ENCODE measurements at regions not wholly inside any gene's neighbourhood (a gene's known extent, or its start where the extent isn't known, plus 50 kb on each side); places are given as distances from the start of the nearest gene placed in this dataset.

DNA sequence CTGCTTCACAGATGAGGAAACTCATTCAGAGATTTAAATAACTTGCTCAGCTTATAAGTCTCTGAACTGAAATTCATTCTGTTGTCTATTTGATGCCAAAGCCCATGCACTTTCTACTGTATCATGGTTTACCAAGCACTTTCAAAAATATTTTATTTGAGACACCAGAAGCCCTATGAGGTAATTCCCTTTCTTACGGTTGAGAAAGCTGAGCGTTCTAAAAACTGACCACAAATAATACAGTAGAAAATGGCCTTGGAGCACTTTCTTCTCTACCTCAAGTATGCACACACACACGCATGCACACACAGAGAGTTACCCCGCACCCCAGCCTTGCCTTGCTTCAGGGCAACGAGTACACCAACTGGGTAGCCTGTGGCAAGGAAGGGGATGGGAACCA is 228.5 kb downstream of the RFC3 start:
- no peak for DNase-seq

DNA sequence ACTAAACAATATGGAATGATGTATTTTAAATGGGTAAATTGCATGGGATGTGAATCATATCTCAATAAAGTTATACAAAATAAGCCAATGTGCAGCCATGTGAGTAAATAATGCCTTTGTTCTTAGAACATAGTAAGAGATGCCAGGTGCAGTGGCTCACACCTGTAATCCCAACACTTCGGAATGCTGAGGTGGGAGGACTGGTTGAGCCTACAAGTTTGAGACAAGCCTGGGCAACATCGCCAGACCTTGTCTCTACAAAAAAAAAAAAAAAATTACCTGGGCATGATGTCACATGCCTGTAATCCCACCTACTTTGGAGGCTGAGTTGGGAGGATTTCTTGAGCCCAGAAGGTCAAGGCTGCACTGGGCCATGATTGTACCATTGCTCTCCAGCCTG is 230.7 kb downstream of the RFC3 start:
- DNase-seq = no peak

DNA sequence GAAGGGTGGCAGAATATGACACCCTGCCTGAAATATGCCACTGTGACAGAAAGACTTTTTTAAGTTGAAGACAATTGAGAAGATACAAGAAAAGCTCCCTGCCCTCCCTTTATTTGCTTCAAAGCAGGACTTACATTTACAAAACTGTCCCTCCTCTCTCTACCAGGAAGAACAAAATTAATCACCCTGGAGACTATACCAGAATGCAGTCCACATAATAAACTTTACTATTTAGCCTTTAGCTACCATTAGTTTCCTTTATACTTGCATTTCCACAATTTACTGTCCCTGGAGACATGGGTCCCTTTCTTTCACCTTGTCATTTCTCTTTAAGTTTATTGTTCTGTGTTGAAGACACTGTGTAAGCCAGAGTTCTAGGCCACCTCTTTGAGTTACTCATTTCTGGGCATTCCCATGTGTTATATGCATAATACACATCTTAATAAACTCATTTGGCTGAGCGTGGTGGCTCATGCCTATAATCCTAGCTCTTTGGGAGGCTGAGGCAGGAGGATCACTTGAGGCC is 238.8 kb downstream of the RFC3 start:
- no peak for DNase-seq

DNA sequence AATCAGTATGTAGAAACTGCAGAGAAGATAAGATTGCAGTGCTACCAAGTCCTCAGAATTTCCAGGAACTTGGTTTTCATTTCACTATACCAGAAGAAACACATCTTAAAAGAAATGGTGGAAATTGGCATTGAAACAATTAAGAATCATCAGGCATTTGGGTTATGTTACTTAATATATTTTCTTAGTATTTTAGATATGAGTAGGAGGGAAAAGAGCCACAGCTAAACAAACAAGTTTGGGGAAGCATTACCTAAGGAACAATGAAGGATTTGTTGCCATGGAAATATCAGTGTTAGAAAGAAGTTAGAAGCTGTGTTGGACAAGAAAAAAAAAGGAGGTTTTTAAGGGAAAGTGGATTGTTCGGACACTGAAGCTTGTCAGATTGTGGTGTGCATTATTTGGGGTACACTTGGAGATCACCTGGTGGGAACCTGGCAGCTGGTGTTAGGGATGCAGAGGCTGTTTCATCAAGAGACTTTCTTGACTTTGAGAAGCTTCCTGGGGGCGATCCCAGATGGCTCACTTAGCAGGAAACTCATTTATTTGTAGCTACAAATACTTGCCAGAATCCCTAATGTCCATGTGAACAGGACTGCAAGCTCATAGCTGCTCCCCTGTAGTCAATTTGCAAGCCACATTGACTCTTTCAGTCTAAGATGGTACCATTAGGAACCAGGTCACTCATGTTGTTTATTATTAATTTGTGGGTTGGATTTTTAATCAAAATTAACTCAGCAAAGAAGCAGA is 246.7 kb downstream of the RFC3 start:
- DNase-seq = no peak

DNA sequence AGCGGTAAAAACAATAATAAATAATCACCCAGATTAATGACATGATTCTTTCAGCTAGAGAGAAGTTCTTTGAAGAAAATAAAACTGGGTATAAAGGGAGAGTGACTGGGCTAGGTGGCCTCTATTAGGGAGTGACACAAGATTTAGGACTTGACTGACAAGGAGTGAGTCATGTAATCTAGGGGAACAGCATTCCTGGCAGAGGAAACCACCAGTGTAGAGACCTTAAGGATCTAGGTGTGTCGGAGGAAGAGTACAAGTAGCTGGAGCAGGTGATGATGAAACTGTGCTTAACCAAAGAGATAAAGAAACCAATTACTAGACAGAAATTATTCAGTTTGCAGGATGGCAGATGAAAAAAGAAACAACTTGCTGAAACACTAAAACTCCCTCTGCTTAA is 248.0 kb downstream of the RFC3 start:
- DNase-seq = no peak

DNA sequence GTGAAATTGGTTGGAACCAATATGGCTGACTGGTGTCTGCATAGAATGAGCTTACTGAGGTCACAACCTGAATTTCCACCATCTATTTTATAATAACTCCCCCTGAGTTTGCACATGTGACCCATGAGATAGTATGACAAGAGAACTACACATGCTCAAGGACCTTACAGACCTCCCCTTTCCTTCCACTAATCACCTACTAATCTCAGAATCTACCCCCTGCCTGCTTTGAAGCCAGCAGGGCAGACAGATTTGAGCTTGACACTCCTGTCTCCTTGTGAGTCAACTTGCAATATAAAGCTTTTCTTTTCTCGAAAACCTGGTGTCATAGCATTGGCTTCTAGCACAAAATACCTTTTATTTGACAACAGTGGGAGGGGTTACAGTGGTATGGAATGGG is 248.4 kb downstream of the RFC3 start:
- no peak for DNase-seq

DNA sequence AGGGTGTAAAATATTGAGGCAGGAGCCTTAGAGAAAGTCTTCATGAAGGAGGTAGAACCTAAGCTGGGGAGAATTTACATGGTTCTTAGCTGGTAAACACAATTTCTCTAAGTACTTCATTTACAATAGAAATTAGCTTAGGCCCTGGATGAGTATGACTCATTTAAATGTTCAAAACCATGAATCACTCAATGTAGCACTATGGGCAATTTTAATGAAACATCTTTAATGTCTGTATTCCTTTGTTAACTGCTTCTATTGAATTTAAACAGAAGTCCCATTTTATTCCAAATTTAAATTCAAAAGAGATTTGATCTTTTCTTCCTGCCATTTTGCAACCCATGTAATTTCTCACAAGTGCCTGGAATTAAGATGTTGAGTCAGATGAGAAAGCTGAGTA is 252.1 kb downstream of the RFC3 start:
- no peak for DNase-seq

DNA sequence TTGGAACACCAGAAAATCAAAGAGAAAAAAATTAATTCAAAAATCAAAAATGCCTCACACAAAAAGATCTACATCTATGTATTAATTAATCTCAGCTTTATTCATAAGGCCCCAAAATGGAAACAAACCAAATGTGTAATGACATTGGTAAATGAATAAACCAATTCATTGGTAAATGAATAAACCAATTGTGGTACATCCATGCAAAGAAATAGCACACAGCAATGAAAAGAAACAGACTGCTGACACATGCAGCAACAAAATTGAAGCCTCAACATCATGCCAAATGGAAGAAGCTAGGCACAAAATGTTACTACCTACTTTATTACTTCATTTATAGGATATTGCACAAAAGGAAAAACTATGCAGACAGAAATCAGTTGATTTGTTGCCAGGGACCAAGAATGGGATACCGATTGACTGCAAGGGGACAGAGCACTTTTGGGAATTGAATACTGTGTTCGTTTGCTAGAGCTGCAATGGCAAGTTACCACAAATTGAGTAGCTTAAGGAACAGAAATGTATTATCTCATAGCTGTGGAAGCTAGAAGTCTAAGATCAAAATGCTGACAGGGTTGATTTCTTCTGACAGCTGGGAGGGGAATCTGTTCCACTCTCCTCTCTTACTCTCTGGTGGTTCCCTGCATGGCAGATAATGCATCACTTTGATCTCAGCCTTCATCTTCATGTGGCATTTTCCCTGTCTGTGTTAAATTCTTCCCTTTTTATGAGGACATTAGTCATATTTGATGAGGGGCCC is 252.8 kb downstream of the RFC3 start:
- DNase-seq = no peak

DNA sequence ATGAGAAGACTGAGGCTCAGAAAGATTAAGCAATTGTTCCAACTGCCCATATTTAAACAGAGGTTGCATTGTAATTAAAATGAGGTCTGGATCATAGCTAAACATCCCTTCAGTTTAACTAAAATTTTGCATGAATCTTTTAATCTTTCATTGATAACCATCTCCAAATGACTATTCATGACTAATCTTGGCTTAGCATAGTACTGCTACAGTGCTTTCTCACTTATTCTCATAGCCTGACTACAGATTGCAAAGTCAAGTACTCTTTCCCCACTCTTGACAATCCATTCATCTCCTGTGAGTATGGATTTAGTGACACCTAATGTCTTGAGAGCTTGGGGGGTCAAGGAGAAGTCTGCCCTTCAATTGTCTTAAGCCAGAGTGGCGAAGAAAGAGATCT is 258.4 kb downstream of the RFC3 start:
- no peak for DNase-seq

DNA sequence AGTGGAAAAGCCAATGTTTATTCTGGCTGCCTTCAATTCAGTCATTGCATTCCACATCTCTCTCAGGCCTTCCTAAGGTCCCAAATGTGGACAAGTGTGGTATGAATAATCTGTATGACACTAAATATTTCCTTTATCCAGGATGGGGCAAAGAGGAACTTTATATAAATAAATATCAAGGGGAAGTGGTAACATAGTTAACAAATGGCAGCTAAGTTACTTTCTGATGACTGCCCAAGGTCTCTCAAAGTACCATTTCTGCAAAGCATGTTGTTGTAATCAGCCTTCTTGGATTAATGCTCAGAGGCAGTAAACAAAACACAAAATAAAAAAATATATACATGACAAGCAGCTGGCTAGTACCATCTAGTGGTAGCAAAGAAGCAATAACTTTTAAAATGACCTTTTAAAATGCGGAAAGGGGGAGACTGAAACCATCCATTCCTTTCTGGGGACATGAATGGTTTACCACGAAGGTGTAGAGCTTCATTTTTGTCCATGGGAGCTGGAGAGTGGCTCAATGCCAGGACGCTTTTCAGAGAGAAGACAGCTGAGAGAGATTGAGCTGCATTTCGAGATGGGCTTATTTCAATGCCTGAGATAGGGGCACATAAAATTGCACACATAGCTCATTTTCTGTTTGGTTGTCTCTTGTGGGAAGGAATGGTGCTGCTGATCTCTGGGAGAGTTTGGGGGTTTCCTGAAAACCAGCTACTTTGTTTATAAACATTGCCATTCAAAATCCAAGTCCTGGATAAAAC is 259.2 kb downstream of the RFC3 start:
- DNase-seq = peak; percentile 19

DNA sequence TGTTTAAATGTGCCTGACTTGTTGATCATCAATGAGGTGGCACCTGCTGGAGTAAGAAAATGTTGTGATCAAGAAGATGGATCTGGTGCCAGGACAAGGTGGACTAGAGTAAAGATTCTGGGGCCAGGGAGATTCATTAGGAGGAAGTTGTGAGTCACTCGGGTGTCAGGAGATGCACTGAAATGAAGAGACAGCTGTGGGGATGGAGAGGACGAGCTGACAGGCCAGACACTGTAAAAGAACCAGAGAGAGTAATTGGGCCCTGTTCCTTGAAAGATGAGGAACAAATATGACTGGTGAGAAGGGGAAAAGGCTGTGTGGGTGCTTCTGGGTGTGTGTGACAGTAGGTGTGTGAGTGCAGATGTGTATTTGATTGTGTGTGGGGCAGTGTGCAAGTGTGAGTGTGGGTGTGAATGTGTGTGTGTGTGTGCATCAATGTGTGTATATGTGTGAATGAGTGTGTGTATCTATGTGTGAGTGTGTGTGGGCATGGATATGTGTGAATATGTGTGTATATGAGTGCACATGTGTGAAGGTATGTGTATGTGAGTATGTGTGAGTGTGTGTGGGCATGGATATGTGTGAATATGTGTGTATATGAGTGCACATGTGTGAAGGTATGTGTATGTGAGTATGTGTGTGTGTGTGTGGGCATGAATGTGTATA is 260.5 kb downstream of the RFC3 start:
- DNase-seq = no peak

DNA sequence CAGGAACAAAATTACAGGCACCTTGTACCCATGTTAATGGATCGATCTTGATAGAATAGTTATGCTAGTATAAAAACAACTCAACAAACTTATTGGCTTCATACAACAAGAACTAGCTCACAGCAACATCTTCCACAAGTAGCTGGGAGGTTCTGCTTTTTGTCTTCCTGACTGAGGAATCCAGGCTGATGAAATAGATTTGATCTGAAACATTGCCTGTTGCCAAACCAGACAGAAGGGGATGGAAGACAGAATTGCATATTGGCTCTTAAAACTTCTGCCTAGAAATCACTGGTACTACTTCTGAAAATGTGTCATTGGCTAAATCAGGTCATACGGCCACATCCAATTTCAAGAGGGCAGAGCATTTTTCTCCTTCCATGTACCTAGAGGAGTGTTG is 267.3 kb downstream of the RFC3 start:
- no peak for DNase-seq

DNA sequence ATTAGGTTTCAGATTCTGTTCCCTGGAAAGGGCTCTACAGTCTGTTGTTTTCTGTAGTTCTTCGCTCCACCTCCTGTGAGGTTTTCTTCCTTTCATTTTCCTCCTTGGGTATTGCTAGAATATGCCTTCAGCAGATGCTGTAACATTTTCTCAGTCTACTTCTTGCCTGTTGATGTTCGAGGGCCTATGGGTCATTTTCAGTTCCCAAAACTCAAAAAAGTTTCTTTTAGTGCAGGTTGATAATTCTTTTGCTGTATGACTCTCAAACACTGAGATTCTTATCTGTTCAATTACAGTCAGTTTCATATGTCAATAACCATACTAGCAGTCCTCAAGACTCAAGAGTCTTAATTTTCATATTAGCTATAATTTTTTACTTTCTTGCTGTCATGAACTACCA is 268.3 kb downstream of the RFC3 start:
- DNase-seq = no peak

DNA sequence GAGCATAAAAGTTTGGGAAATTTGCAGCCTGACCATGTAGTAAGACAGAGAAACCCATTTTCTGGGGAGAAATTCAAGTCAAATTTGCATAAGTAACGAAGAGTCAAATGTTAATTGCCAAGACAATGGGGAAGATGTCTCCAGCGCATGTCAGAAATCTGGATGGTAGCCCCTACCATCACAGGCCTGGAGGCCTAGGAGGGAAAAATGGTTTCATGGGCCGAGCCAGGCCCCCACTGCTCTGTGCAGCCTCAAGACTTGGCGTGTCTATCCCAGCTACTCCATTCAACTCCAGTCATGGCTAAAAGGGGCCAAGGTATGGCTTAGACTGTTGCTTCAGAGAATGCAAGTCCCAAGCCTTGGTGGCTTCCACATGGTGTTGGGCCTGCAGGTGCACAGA is 269.8 kb downstream of the RFC3 start:
- no peak for DNase-seq

DNA sequence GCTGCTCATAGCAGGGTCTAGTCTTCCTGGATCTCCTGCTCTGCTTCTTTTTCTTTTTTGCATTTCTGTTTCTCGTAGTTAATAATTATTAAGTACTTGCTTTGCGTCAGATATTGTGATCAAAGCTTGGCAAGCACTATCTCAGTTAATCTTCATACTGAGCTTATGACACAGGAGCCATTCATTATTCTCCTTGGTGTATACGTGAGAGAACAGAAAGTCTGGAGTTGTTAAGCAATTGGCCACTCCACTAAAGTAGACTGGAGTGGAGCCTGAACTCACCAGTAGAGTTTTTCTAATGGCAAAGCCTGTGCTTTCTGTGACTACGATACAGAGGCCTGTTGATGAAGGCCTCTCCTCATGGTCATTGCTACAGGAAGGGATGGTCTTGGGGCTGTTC is 285.9 kb downstream of the RFC3 start:
- DNase-seq = no peak

DNA sequence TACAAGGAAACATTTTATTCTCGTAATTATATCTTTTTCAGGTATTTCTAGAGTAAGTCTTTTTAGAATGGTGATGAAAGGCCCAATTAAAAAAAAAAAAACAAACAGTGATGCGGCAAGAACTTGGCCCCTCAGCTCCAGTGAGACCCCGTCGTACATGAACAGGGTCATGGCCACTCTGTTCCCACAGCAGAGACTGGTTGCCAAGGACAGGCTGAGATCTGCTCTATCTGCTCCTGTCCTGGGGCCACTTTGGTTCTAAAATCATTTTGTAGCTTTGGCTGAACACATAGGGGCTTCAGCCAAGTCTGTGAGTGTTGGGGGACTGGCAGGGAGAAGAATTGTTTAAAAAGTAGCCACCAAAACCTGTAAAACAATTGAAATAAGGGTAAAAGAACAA is 286.9 kb downstream of the RFC3 start:
- no peak for DNase-seq

DNA sequence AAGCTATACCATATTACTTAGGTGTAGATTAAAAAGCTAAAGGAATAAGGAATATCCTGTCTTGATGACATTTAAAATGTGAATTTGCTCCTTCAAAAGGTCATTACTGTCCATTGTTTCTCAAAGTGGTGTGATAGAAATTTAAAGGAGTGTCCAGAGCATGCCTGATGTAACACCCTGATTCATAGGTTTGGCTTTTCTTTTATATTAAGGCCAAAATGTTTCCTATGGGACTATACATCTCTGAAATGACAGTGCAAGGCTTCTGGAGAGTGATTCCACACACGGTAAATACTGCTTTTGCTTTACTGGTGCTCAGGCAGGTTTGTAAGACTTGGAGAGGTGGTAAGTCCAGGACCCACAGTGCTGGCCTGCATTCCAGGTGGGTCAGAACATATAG is 289.9 kb downstream of the RFC3 start:
- no peak for DNase-seq

DNA sequence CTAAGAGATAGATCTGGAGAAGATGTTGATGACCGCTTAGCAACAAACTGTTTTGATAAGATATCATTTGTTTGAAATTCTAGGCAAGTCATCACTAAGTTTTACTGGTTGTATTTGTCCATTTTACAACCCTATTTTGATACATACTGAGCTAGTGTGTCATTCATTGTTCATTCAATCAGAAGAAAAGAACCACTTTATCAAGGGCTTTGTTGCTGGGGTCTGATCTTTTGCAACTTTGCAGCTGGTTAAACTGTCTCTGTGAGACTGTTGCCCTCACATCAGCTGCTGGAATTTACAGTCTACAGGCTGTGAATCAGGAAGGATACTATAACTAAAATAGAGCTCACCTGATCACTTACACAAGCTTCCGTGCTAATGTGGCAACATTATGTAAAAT is 290.5 kb downstream of the RFC3 start:
- DNase-seq = no peak

DNA sequence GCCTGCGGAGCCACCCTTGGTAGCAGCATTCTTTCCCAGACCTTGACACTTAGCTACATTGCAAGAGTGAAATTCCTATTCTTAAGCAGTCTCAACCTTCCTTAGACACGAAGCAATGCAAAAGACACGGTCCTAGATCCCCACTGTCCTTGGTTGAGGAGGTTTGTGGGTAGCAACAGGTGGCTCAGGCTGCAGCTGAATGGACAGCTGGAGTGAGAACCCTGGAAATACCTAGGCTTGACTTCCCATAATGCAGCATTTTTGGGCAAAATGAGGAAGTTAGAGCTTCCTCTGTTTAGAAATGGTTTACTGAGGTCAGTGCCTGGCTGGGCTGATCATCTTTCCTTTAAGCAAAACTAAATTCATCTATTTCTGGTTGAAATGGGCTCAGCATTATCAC is 296.6 kb downstream of the RFC3 start:
- peak; percentile 10 for DNase-seq

DNA sequence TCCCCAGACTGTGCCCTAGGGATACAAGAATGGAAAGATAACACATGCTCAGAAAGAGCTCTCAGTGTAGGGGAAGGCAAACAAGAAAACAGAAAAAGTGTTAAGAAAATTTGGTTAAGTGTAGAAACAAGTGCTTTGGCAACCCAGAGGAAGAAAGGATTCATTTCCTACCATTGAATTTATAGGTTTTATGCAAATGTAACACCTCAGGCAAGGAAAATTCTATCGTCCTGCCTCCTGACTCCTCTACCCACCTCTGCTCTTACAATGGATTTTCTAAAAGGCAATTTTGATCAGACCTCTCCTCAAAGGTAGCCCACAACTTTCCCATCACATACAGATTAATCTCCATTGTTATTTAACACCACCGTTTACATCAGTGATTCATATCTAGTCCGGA is 298.7 kb downstream of the RFC3 start:
- DNase-seq = no peak

DNA sequence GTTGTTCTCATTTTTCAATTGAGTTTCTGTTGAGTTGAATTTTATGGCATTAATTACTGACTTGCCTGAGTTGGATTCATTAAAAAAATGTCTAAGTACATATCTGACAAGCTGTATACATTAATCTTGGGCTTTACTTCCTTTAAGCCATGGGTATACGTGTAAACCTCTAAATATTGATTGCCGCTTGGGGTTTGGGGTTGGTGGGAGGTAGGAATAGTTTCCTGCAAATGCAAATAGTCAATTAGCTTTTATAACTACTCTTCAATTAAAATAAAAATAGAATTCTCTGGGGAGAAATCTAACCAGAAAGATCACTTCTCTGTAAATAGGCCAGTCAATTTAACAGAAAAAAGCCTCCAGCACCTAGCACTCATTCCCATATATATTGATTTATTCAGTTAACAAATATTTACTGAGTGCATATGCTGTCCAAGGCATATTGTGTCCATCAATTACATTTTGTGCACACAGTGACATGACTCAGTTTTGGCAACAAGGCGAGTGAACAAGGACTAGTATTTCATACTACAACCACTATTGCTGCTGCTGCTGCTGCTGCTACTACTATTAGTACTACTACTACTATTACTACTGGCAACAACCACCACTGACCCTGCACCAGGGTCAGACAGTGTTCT is 306.8 kb downstream of the RFC3 start:
- no peak for DNase-seq

DNA sequence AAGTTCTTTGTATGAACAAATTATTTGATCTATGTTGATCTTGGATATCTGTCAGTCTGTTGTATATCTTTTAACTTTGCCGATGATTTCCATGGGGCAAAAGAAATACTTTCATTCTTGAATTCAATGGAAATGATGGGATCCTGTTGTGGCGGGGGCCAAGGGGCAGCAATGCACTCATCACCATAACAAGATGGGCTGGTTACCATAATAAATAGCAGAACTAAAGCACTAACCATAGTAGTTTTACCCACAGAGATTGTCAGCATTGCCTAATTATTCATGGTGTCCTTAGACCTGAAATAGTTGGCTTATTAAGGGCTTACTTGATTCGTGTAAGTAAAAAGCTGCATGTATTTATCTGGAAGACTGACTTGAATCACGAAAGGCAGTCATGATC is 309.6 kb downstream of the RFC3 start:
- DNase-seq = no peak

DNA sequence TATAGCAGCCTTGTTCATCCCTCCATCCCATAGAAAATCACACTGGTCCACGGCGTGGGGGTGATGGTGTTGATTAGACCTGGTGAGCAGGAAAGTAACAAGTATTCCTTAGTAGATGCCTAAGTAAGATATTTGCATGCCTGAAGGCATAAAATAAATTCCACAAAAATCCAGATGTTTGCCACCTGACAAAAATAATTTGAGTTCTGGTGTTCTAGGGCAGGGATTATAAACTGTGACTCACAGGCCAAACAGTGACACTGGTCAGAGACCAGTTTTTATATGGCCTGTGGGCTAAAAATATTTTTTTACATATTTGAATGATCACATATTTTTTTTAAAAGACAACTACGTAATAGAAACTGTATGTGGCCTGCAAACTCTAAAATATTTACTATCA is 310.7 kb downstream of the RFC3 start:
- DNase-seq = no peak

Measured in hematopoietic multipotent progenitor cell treated with erythropoietin and hydrocortisone succinate and interleukin-3 and kit ligand, for 4 days (in vitro differentiated cells).